ENCODE measurements at regions not wholly inside any gene's neighbourhood (a gene's known extent, or its start where the extent isn't known, plus 50 kb on each side); places are given as distances from the start of the nearest gene placed in this dataset.

GRCh38 chr21:16755061-16755460 lies 757.8 kb upstream of the CXADR start:
- TF ChIP-seq CTCF (IDR thresholded peaks at IDR 0.05) (no peak), POLR2A (IDR thresholded peaks at IDR 0.05) (no peak)

All from heart left ventricle (tissue), 13 donors.